DOHH2 (cell line): ENCODE measurements at regions not wholly inside any gene's neighbourhood (a gene's known extent, or its start where the extent isn't known, plus 50 kb on each side); places are given as distances from the start of the nearest gene placed in this dataset.

Source experiments
- H3F3A ChIP-seq: fragments of 200-600 bp; sonication (generic), shearing (Covaris generic); 2 replicates; pipeline ENCODE4 v1.6.0; 2016; ENCODE audit warnings: antibody characterized with exemption, mild to moderate bottlenecking; ENCODE audit not compliant: control insufficient read depth, insufficient read depth
- H3K27ac ChIP-seq: fragments of 200-600 bp; sonication (generic); 2 replicates; pipeline ENCODE4 v1.5.1; 2014; ENCODE audit warnings: low read depth, mild to moderate bottlenecking, low read length, moderate library complexity
- H3K27me3 ChIP-seq: fragments of 200-600 bp; sonication (generic); 2 replicates; pipeline ENCODE4 v1.6.1; 2014; ENCODE audit warnings: mild to moderate bottlenecking, low read length, mixed read lengths; ENCODE audit not compliant: control insufficient read depth
- H3K36me3 ChIP-seq: fragments of 200-600 bp; sonication (generic); 2 replicates; pipeline ENCODE4 v1.6.1; 2014; ENCODE audit warnings: mild to moderate bottlenecking, low read length, moderate library complexity, mixed read lengths; ENCODE audit not compliant: control insufficient read depth
- H3K4me1 ChIP-seq: fragments of 200-600 bp; sonication (generic); 2 replicates; pipeline ENCODE4 v1.6.1; 2014; ENCODE audit warnings: mild to moderate bottlenecking, low read length, mixed read lengths; ENCODE audit not compliant: control insufficient read depth
- H3K4me2 ChIP-seq: fragments of 200-600 bp; sonication (generic); 2 replicates; pipeline ENCODE4 v1.6.0; 2014; ENCODE audit warnings: mild to moderate bottlenecking, low read length, moderate library complexity
- H3K4me3 ChIP-seq: fragments of 200-600 bp; sonication (generic); 2 replicates; pipeline ENCODE4 v1.5.1; 2014; ENCODE audit warnings: mild to moderate bottlenecking, low read length, mixed read lengths
- H3K79me2 ChIP-seq: fragments of 200-600 bp; sonication (generic); 2 replicates; pipeline ENCODE4 v1.6.1; 2014; ENCODE audit warnings: mild to moderate bottlenecking, low read length, mixed read lengths; ENCODE audit not compliant: control insufficient read depth
- H3K9me2 ChIP-seq: fragments of 200-600 bp; sonication (generic); replicated peaks from 2 replicates; pipeline ENCODE4 v1.6.1; 2014; ENCODE audit warnings: mild to moderate bottlenecking, low read length, mixed read lengths; ENCODE audit not compliant: control insufficient read depth
- H3K9me3 ChIP-seq: fragments of 200-600 bp; sonication (generic); 2 replicates; pipeline ENCODE4 v1.6.1; 2014; ENCODE audit warnings: antibody characterized with exemption, low read length, mixed read lengths; ENCODE audit not compliant: control insufficient read depth, insufficient read depth
- H4K20me1 ChIP-seq: fragments of 200-600 bp; sonication (generic); 2 replicates; pipeline ENCODE4 v1.6.0; 2014; ENCODE audit warnings: low read depth, mild to moderate bottlenecking, antibody characterized with exemption, low read length, moderate library complexity; ENCODE audit not compliant: control insufficient read depth, insufficient read depth
- CTCF ChIP-seq: fragments of 200-600 bp; sonication (generic); IDR thresholded peaks from one replicate; pipeline ENCODE4 v1.5.1; 2014; ENCODE audit warnings: antibody characterized with exemption, mild to moderate bottlenecking, low read depth, low read length; ENCODE audit not compliant: poor library complexity, severe bottlenecking
- EZH2phosphoT487 ChIP-seq: fragments of 200-600 bp; sonication (generic); IDR thresholded peaks from 2 replicates; pipeline ENCODE4 v1.6.1; 2017; ENCODE audit warnings: borderline replicate concordance, mild to moderate bottlenecking, antibody characterized with exemption, low read length, moderate library complexity, mixed read lengths

DNA sequence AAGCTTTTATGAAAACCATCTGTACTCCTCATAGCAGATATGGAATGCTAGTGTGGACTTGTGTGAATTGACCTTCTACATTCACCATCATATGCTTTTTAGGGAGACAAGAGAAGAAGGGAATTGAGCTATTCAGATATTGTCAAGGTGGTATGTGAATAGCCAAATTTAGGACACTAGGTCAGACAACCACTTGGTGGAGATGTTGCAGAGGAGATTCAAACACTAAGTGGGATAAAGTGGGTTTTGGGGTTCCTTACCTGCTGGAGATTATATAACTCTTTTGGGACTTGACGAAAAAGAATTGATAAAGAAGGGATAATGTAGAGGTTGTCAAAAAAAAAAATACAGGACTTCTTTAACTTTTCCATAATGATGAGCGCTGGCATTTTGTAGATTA lies 231.8 kb upstream of the THRB start:
- TF ChIP-seq EZH2phosphoT487 (no peak), CTCF (no peak)
- H3K27ac ChIP-seq: no peak overlapping the region
- H3K36me3 ChIP-seq: no peaks in the 10 kb centered on the region
- no peaks in the 10 kb centered on the region for H3K27me3 ChIP-seq
- H3F3A ChIP-seq: no peaks in the 10 kb centered on the region
- H3K4me2 ChIP-seq: no peak overlapping the region
- H3K4me3 ChIP-seq: no peak overlapping the region
- no peaks in the 10 kb centered on the region for H3K79me2 ChIP-seq
- no peaks in the 10 kb centered on the region for H3K9me3 ChIP-seq
- H3K9me2 ChIP-seq: no peaks in the 10 kb centered on the region
- H3K4me1 ChIP-seq: no peaks in the 10 kb centered on the region
- H4K20me1 ChIP-seq: no peaks in the 10 kb centered on the region

- Histone ChIP-seq H3F3A (no peaks in the 10 kb centered on the region), H3K27ac (no peak overlapping the region), H3K4me2 (no peak overlapping the region), H3K4me1 (no peaks in the 10 kb centered on the region), H3K4me3 (no peak overlapping the region), H3K9me2 (no peaks in the 10 kb centered on the region), H4K20me1 (no peaks in the 10 kb centered on the region), H3K36me3 (no peaks in the 10 kb centered on the region), H3K79me2 (no peaks in the 10 kb centered on the region), H3K27me3 (no peaks in the 10 kb centered on the region), H3K9me3 (no peaks in the 10 kb centered on the region)
- TF ChIP-seq EZH2phosphoT487 (no peak), CTCF (no peak)
Measured at GRCh38 chr3:24730173-24730572, 235.5 kb upstream of the THRB start.

DNA sequence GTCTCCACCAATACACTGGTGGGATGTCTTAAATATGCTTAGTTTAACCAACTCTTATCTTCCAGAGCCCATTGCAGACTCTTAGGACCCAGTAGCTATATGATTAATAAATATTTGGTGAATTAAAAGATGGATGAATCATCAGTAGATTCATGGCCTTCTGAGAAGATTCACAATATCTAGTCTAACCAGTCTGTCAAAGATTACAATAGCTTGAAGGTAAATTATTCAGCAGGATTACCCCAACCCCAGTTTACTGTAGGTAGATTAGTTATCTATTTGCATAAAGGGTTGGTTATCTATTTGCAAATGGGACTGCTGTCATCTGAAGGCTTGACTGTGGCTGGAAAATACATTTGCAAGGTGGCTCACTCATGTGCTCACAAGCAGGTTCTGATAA lies 239.4 kb upstream of the THRB start:
- Histone ChIP-seq H3K4me3 (no peak overlapping the region), H3K36me3 (no peaks in the 10 kb centered on the region), H3F3A (no peaks in the 10 kb centered on the region), H3K9me3 (no peaks in the 10 kb centered on the region), H3K4me2 (no peak overlapping the region), H4K20me1 (no peaks in the 10 kb centered on the region), H3K9me2 (no peaks in the 10 kb centered on the region), H3K79me2 (no peaks in the 10 kb centered on the region), H3K27me3 (no peaks in the 10 kb centered on the region), H3K4me1 (no peaks in the 10 kb centered on the region), H3K27ac (no peak overlapping the region)
- TF ChIP-seq CTCF (no peak), EZH2phosphoT487 (no peak)

GRCh38 chr3:24736701-24737100 lies 242.1 kb upstream of the THRB start:
- TF ChIP-seq EZH2phosphoT487 (no peak), CTCF (no peak)

More at GRCh38 chr3:24736701-24737100, 242.1 kb upstream of the THRB start:
- Histone ChIP-seq H3K79me2 (no peaks in the 10 kb centered on the region), H3K4me3 (no peak overlapping the region), H3K4me2 (no peak overlapping the region), H3K4me1 (no peaks in the 10 kb centered on the region), H3K27ac (no peak overlapping the region), H3K9me3 (no peaks in the 10 kb centered on the region), H3K27me3 (no peaks in the 10 kb centered on the region), H4K20me1 (no peaks in the 10 kb centered on the region), H3K36me3 (no peaks in the 10 kb centered on the region), H3F3A (no peaks in the 10 kb centered on the region), H3K9me2 (no peaks in the 10 kb centered on the region)
